K562 (cell line): ENCODE measurements at regions not wholly inside any gene's neighbourhood (a gene's known extent, or its start where the extent isn't known, plus 50 kb on each side); places are given as distances from the start of the nearest gene placed in this dataset.

Experiments used
- ATAC-seq: fragments of 200-7000 bp; cut with Tn5 transposase; 3 replicates; pipeline ENCODE4 v1.9.1; 2020; ENCODE audit warnings: moderate library complexity
- BruUV-seq: library from RNA; stranded (reverse); fragments of 400-500 nt; replicated peaks from 2 replicates; lab custom pipeline; 2021; lab: Mats Ljungman, UMichigan
- CTCF ChIA-PET: fragments of 300-600 bp; formaldehyde crosslinking; extraction: SDS; loops from one replicate; lab custom pipeline; 2021; ENCODE audit warnings: low intra/inter-chr PET ratio; lab: Yijun Ruan, JAX
- POLR2A ChIA-PET: fragments of 300-600, 350-650 bp; sonication (Branson Sonifier 250); formaldehyde crosslinking; extraction: SDS; loops from one replicate; lab custom pipeline; 2021; ENCODE audit warnings: antibody characterized with exemption, inconsistent platforms; lab: Yijun Ruan, JAX
- DNase-seq, 4 experiments: peaks; one replicate each; pipeline versions ENCODE4 v3.0.0 to v3.0.0-alpha.2; 2011 to 2018; ENCODE audit warnings: low spot score in 3 of 4, mixed read lengths in 3 of 4; ENCODE audit errors: extremely low read depth in 1 of 4
- FAIRE-seq: peaks from 2 replicates; lab custom pipeline; 2011; peaks lifted over from hg19 to GRCh38; lab: Jason Lieb, UNC
- H2AFZ ChIP-seq: 2 replicates; pipeline ENCODE4 v1.6.0; 2011; ENCODE audit warnings: low read depth, low read length, control low read depth, inconsistent platforms
- H3K27ac ChIP-seq: fragments of 200-600 bp; 3 replicates; pipeline ENCODE4 v1.8.0; 2011; ENCODE audit warnings: low read depth, mild to moderate bottlenecking, control low read depth, inconsistent platforms, low read length, moderate library complexity, mixed read lengths; ENCODE audit errors: extremely low read depth
- H3K27me3 ChIP-seq, 2 experiments: fragments of 300-600 bp in 1 of 2; 2 replicates in 1 of 2; 3 replicates in 1 of 2; pipeline versions ENCODE4 v1.6.0 to v1.8.0; 2011; ENCODE audit warnings: inconsistent platforms in 2 of 2, low read length in 2 of 2, mild to moderate bottlenecking in 1 of 2, mixed read lengths in 1 of 2, moderate library complexity in 1 of 2; ENCODE audit not compliant: control insufficient read depth in 2 of 2, insufficient read depth in 2 of 2
- H3K36me3 ChIP-seq: fragments of 300-600 bp; 3 replicates; pipeline ENCODE4 v1.8.0; 2011; ENCODE audit warnings: mild to moderate bottlenecking, low read length, inconsistent platforms; ENCODE audit not compliant: control insufficient read depth, insufficient read depth
- H3K4me1 ChIP-seq, 2 experiments: fragments of 200-600 bp in 1 of 2; replicated peaks in 1 of 2; 2 replicates in 1 of 2; 3 replicates in 1 of 2; pipeline versions ENCODE4 v1.5.1 to v1.8.0; 2011; ENCODE audit warnings: inconsistent platforms in 2 of 2, low read length in 2 of 2, mild to moderate bottlenecking in 1 of 2, mixed read lengths in 1 of 2, moderate library complexity in 1 of 2; ENCODE audit not compliant: control insufficient read depth in 2 of 2, insufficient read depth in 2 of 2
- H3K4me2 ChIP-seq: 2 replicates; pipeline ENCODE4 v1.6.1; 2011; ENCODE audit warnings: low read length, control low read depth, inconsistent platforms, mixed read lengths; ENCODE audit not compliant: insufficient read depth
- H3K4me3 ChIP-seq: fragments of 200-600 bp; sonication (generic), shearing (Covaris generic); 2 replicates; pipeline ENCODE4 v1.5.1; 2016; ENCODE audit warnings: control low read depth, inconsistent platforms
- H3K79me2 ChIP-seq: fragments of 200-600 bp; 3 replicates; pipeline ENCODE4 v1.8.0; 2011; ENCODE audit warnings: low read length, inconsistent platforms; ENCODE audit not compliant: control insufficient read depth, insufficient read depth
- H3K9ac ChIP-seq, 2 experiments: 2 replicates each; pipeline versions ENCODE4 v1.6.0 to v1.6.1; 2011; ENCODE audit warnings: low read depth in 2 of 2, low read length in 2 of 2, control low read depth in 1 of 2, inconsistent platforms in 1 of 2, mild to moderate bottlenecking in 1 of 2, mixed read lengths in 1 of 2; ENCODE audit not compliant: insufficient read depth in 1 of 2
- H3K9me1 ChIP-seq: one replicate; pipeline ENCODE4 v1.6.0; 2011; ENCODE audit warnings: inconsistent platforms, mild to moderate bottlenecking, low read length, moderate library complexity; ENCODE audit not compliant: control insufficient read depth, insufficient read depth
- H3K9me3 ChIP-seq: replicated peaks from 2 replicates; pipeline ENCODE4 v1.5.1; 2011; ENCODE audit warnings: low read depth, low read length, inconsistent platforms; ENCODE audit not compliant: control insufficient read depth, insufficient read depth
- H4K20me1 ChIP-seq: replicated peaks from 2 replicates; pipeline ENCODE4 v1.6.1; 2011; ENCODE audit warnings: low read length, inconsistent platforms, mixed read lengths; ENCODE audit not compliant: control insufficient read depth, insufficient read depth
- CHD1 ChIP-seq: fragments of 200-600 bp; sonication (generic); IDR thresholded peaks from one replicate; pipeline ENCODE4 v1.6.1; 2012; ENCODE audit warnings: mild to moderate bottlenecking, moderate library complexity, low read length, inconsistent platforms
- HDAC8 ChIP-seq: fragments of 450-650 bp; IDR thresholded peaks from 2 replicates; pipeline ENCODE4 v1.6.1; 2016; ENCODE audit warnings: mild to moderate bottlenecking, missing genetic modification characterization, moderate library complexity, missing compliant biosample characterization
- HINFP ChIP-seq: fragments of 450-650 bp; conservative IDR thresholded peaks from 2 replicates; pipeline ENCODE4 v1.6.1; 2016; ENCODE audit warnings: missing genetic modification characterization, low read depth, mild to moderate bottlenecking, control low read depth, missing compliant biosample characterization
- KDM1A ChIP-seq, 2 experiments: fragments of 450-650 bp; IDR thresholded peaks; 2 replicates each; pipeline ENCODE4 v1.6.1; 2016; ENCODE audit warnings: mild to moderate bottlenecking in 2 of 2
- MYBL2 ChIP-seq, 2 experiments: fragments of 450-650 bp in 1 of 2; sonication (generic) in 1 of 2; formaldehyde crosslinking in 1 of 2; IDR thresholded peaks; 2 replicates each; pipeline versions ENCODE4 v1.6.1 to v1.8.1; 2017 to 2022; ENCODE audit warnings: borderline replicate concordance in 1 of 2, inconsistent platforms in 1 of 2, low read depth in 1 of 2, mild to moderate bottlenecking in 1 of 2, missing genetic modification reagents in 1 of 2, moderate library complexity in 1 of 2
- POLR2H ChIP-seq: IDR thresholded peaks from 2 replicates; pipeline ENCODE4 v1.6.1; 2016; ENCODE audit warnings: missing genetic modification characterization, low read depth, mild to moderate bottlenecking, control low read depth, missing compliant biosample characterization, moderate library complexity
- VEZF1 ChIP-seq: fragments of 200-800 bp; sonication (Bioruptor generic); IDR thresholded peaks from 2 replicates; pipeline ENCODE4 v1.6.1; 2017; ENCODE audit warnings: missing genetic modification characterization, missing compliant biosample characterization
- ZNF354B ChIP-seq: fragments of 250-450 bp; sonication (Bioruptor Pico); IDR thresholded peaks from 2 replicates; pipeline ENCODE4 v1.4.0; 2020
- ZNF407 ChIP-seq: fragments of 450-650 bp; IDR thresholded peaks from 2 replicates; pipeline ENCODE4 v1.6.1; 2016; ENCODE audit warnings: low read depth
- ZNF764 ChIP-seq: fragments of 250-450 bp; sonication (Bioruptor Pico); IDR thresholded peaks from 2 replicates; pipeline ENCODE4 v1.4.0; 2020; ENCODE audit warnings: low read depth, mild to moderate bottlenecking, moderate library complexity
- in situ Hi-C: fragments of 300-500 bp; cut with MboI; formaldehyde crosslinking; loops from 4 replicates; pipeline ENCODE4 v1.15.0; 2018; ENCODE audit warnings: inconsistent platforms, mixed read lengths
- intact Hi-C: fragments of 100-400 bp; cut with micrococcal nuclease; formaldehyde crosslinking; loops from 2 replicates; pipeline ENCODE4 v1.14.2; 2022

- Histone ChIP-seq H3K9me3 (no peaks in the 10 kb centered on the region), H4K20me1 (no peaks in the 10 kb centered on the region), H3K79me2 (no peaks in the 10 kb centered on the region), H3K9me1 (no peaks in the 10 kb centered on the region), H3K4me3 (no peak overlapping the region), H3K9ac (no peak overlapping the region), H3K27ac (no peak overlapping the region), H3K4me1 (no peaks in the 10 kb centered on the region), H3K36me3 (no peaks in the 10 kb centered on the region), H3K4me2 (no peak overlapping the region), H2AFZ (no peak overlapping the region), H3K27me3 (no peaks in the 10 kb centered on the region)
- ChIA-PET POLR2A (no interaction called here), CTCF (no interaction called here)
- DNase-seq (no peak), FAIRE-seq (no peak), ATAC-seq (no peak)
- intact Hi-C loops (no loop called here), in situ Hi-C loops (loop anchor here (25.0 kb wide), 1 partner anchor 363 kb away; no protein-coding TSS in a partner anchor)
- BruUV-seq = no TSS peak
- TF ChIP-seq POLR2H (tag) = no peak
- TF ChIP-seq HINFP = no peak
- TF ChIP-seq MYBL2 (IDR thresholded peaks at IDR 0.05; ENCODE audit: low read depth) = no peak
- no peak for TF ChIP-seq MYBL2 (CRISPR knock-in tag; IDR thresholded peaks at IDR 0.05; ENCODE audit: borderline replicate concordance)
- TF ChIP-seq ZNF407 = no peak
- no peak for TF ChIP-seq CHD1
- no peak for TF ChIP-seq VEZF1 (CRISPR knock-in tag)
- no peak for TF ChIP-seq ZNF764 (CRISPR knock-in tag)
- TF ChIP-seq HDAC8 = no peak
- no peak for TF ChIP-seq KDM1A (IDR thresholded peaks at IDR 0.05)
- no peak for TF ChIP-seq ZNF354B (CRISPR knock-in tag)
Observed at GRCh38 chr2:147549054-147549453, 295.8 kb upstream of the ACVR2A start.
